Subcutaneous abdominal adipose tissue (tissue), 5 donors: ENCODE measurements at regions not wholly inside any gene's neighbourhood (a gene's known extent, or its start where the extent isn't known, plus 50 kb on each side); places are given as distances from the start of the nearest gene placed in this dataset.

Experiments
- H3K27ac ChIP-seq: one replicate; pipeline ENCODE4 v1.7.0; 2013; ENCODE audit warnings: low read depth, mild to moderate bottlenecking, inconsistent platforms, low read length, moderate library complexity
- H3K27me3 ChIP-seq, 5 donors: one replicate each; pipeline ENCODE4 v1.7.0; 2013; ENCODE audit warnings: low read length in 5 of 5, inconsistent platforms in 1 of 5; ENCODE audit not compliant: control insufficient read depth in 5 of 5, insufficient read depth in 4 of 5
- H3K36me3 ChIP-seq, 5 donors: one replicate each; pipeline ENCODE4 v1.7.0; 2013; ENCODE audit warnings: low read length in 5 of 5; ENCODE audit not compliant: control insufficient read depth in 5 of 5, insufficient read depth in 5 of 5
- H3K4me1 ChIP-seq, 5 donors: one replicate each; pipeline ENCODE4 v1.7.0; 2013; ENCODE audit warnings: low read length in 5 of 5, mild to moderate bottlenecking in 3 of 5, moderate library complexity in 1 of 5; ENCODE audit not compliant: control insufficient read depth in 5 of 5, insufficient read depth in 5 of 5
- H3K4me3 ChIP-seq, 5 donors: one replicate each; pipeline ENCODE4 v1.7.0; 2013; ENCODE audit warnings: low read length in 5 of 5, low read depth in 1 of 5
- H3K9ac ChIP-seq, 5 donors: one replicate each; pipeline ENCODE4 v1.7.0; 2013; ENCODE audit warnings: low read length in 5 of 5, mild to moderate bottlenecking in 4 of 5, moderate library complexity in 3 of 5
- H3K9me3 ChIP-seq, 5 donors: one replicate each; pipeline ENCODE4 v1.7.0; 2013; ENCODE audit warnings: low read length in 5 of 5; ENCODE audit not compliant: control insufficient read depth in 5 of 5
- donor health status: healthy.
- donor health status: healthy.
- donor health status: healthy.
- donor health status: healthy.
- donor health status: healthy.

GRCh38 chr2:104787298-104788065 is 66.4 kb upstream of the POU3F3 start:
- Histone ChIP-seq H3K27me3 (no peaks in the 10 kb centered on the region), H3K9ac (no peak overlapping the region), H3K4me1 (peaks cover 3 to 19% (median 14%) of the 10 kb centered on the region in 5 donors), H3K36me3 (no peaks in the 10 kb centered on the region), H3K4me3 (no peak overlapping the region), H3K9me3 (no peaks in the 10 kb centered on the region), H3K27ac (no peak overlapping the region)

GRCh38 chr2:104788742-104789455 is 65.0 kb upstream of the POU3F3 start:
- no peak overlapping the region for H3K27ac ChIP-seq
- H3K4me1 ChIP-seq, result peaks cover 3 to 27% (median 14%) of the 10 kb centered on the region in 5 donors
- no peaks in the 10 kb centered on the region for H3K36me3 ChIP-seq
- no peaks in the 10 kb centered on the region for H3K27me3 ChIP-seq
- H3K4me3 ChIP-seq, result no peak overlapping the region
- no peaks in the 10 kb centered on the region for H3K9me3 ChIP-seq
- no peak overlapping the region for H3K9ac ChIP-seq

- Histone ChIP-seq H3K4me3 (peak overlapping the region in 4 of 5 donors; percentile 35 to 56 (median 44)), H3K27ac (no peak overlapping the region), H3K4me1 (peaks cover 3 to 39% (median 20%) of the 10 kb centered on the region in 5 donors), H3K36me3 (no peaks in the 10 kb centered on the region), H3K27me3 (no peaks in the 10 kb centered on the region), H3K9ac (no peak overlapping the region), H3K9me3 (no peaks in the 10 kb centered on the region)
Measured at GRCh38 chr2:104790100-104790811, 63.7 kb upstream of the POU3F3 start.

GRCh38 chr2:104790901-104791495 is 62.9 kb upstream of the POU3F3 start:
- Histone ChIP-seq H3K4me1 (peaks cover 3 to 42% (median 21%) of the 10 kb centered on the region in 5 donors), H3K36me3 (no peaks in the 10 kb centered on the region), H3K27me3 (peaks cover 0 to 1% (median 0%) of the 10 kb centered on the region in 5 donors), H3K9ac (no peak overlapping the region), H3K27ac (no peak overlapping the region), H3K4me3 (no peak overlapping the region), H3K9me3 (no peaks in the 10 kb centered on the region)

GRCh38 chr2:104793966-104794365 is 59.9 kb upstream of the POU3F3 start:
- H3K36me3 ChIP-seq, result no peaks in the 10 kb centered on the region
- H3K9ac ChIP-seq, result no peak overlapping the region
- H3K4me3 ChIP-seq, result no peak overlapping the region
- H3K9me3 ChIP-seq, result no peaks in the 10 kb centered on the region
- H3K4me1 ChIP-seq, result peaks cover 5 to 47% (median 28%) of the 10 kb centered on the region in 5 donors
- peaks cover 0 to 3% (median 0%) of the 10 kb centered on the region in 5 donors for H3K27me3 ChIP-seq
- H3K27ac ChIP-seq, result no peak overlapping the region

- no peak overlapping the region for H3K4me3 ChIP-seq
- no peaks in the 10 kb centered on the region for H3K36me3 ChIP-seq
- no peak overlapping the region for H3K27ac ChIP-seq
- H3K27me3 ChIP-seq, result peaks cover 0 to 3% (median 0%) of the 10 kb centered on the region in 5 donors
- no peaks in the 10 kb centered on the region for H3K9me3 ChIP-seq
- no peak overlapping the region for H3K9ac ChIP-seq
- peaks cover 5 to 47% (median 28%) of the 10 kb centered on the region in 5 donors for H3K4me1 ChIP-seq
Measured at GRCh38 chr2:104794441-104794840, 59.5 kb upstream of the POU3F3 start.
